Upper lobe of left lung (tissue), 4 donors: ENCODE measurements at regions not wholly inside any gene's neighbourhood (a gene's known extent, or its start where the extent isn't known, plus 50 kb on each side); places are given as distances from the start of the nearest gene placed in this dataset.

Experiments used
- EP300 ChIP-seq, 4 donors: sonication (generic); formaldehyde crosslinking; IDR thresholded peaks; one replicate each; pipeline ENCODE4 v1.5.1; 2017; ENCODE audit warnings: antibody characterized with exemption in 4 of 4, control low read depth in 2 of 4
- POLR2A ChIP-seq, 4 donors: fragments of 450-650 bp; IDR thresholded peaks; one replicate each; pipeline ENCODE4 v1.5.1; 2016 to 2017; ENCODE audit warnings: antibody characterized with exemption in 4 of 4, mild to moderate bottlenecking in 2 of 4
- POLR2AphosphoS5 ChIP-seq, 2 donors: sonication (generic); formaldehyde crosslinking; IDR thresholded peaks; one replicate each; pipeline ENCODE4 v1.5.1; 2017; ENCODE audit warnings: antibody characterized with exemption in 2 of 2
- TF ChIP-seq, protein P1 (sequence below), 6 experiments: fragments of 450-650 bp in 4 of 6; fragments of 200-600 bp in 2 of 6; sonication (generic) in 2 of 6; IDR thresholded peaks; one replicate each; pipeline ENCODE4 v1.5.1; 2016 to 2019; ENCODE audit warnings: antibody characterized with exemption in 6 of 6

DNA sequence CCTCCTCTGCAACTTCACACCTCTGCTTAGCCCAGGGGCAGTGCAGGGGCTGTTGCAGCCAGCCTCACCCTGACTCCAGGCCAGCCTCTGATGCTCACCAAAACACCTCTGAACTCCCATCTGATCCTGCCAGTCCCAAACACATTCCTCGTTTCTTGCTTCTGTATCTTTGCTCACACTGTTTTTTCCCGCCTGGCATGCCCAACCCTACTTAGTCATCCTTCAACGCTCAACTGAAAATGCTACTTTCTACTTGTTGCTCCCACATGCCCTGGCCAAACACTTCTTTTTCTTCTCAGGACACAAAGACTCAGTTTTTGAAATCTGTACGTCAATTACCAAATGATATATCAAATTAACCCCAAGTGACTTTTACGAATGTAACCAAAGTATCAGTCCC is 140.8 kb upstream of the ZBED5 start:
- TF ChIP-seq EP300 (IDR thresholded peaks at IDR 0.05) (no peak), POLR2A (IDR thresholded peaks at IDR 0.05) (no peak), POLR2AphosphoS5 (IDR thresholded peaks at IDR 0.05) (no peak)
- TF ChIP-seq, protein P1, sequence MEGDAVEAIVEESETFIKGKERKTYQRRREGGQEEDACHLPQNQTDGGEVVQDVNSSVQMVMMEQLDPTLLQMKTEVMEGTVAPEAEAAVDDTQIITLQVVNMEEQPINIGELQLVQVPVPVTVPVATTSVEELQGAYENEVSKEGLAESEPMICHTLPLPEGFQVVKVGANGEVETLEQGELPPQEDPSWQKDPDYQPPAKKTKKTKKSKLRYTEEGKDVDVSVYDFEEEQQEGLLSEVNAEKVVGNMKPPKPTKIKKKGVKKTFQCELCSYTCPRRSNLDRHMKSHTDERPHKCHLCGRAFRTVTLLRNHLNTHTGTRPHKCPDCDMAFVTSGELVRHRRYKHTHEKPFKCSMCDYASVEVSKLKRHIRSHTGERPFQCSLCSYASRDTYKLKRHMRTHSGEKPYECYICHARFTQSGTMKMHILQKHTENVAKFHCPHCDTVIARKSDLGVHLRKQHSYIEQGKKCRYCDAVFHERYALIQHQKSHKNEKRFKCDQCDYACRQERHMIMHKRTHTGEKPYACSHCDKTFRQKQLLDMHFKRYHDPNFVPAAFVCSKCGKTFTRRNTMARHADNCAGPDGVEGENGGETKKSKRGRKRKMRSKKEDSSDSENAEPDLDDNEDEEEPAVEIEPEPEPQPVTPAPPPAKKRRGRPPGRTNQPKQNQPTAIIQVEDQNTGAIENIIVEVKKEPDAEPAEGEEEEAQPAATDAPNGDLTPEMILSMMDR (IDR thresholded peaks at IDR 0.05) = no peak
